Keratinocyte (primary cell): ENCODE measurements at regions not wholly inside any gene's neighbourhood (a gene's known extent, or its start where the extent isn't known, plus 50 kb on each side); places are given as distances from the start of the nearest gene placed in this dataset.

ENCODE experiments used
- DNase-seq: peaks from one replicate; pipeline ENCODE4 v3.0.0-alpha.2; 2011; ENCODE audit warnings: low read depth, missing footprints, low spot score
- FAIRE-seq: peaks from 2 replicates; lab custom pipeline; 2011; peaks lifted over from hg19 to GRCh38; lab: Jason Lieb, UNC
- H2AFZ ChIP-seq: 2 replicates; pipeline ENCODE4 v1.6.0; 2012; ENCODE audit warnings: low read length, control low read depth, inconsistent platforms; ENCODE audit not compliant: control insufficient read depth
- H3K27ac ChIP-seq: 2 replicates; pipeline ENCODE4 v1.5.1; 2011; ENCODE audit warnings: low read length; ENCODE audit not compliant: control insufficient read depth, insufficient read depth
- H3K27me3 ChIP-seq: 3 replicates; pipeline ENCODE4 v1.6.0; 2011; ENCODE audit warnings: low read length; ENCODE audit not compliant: control insufficient read depth, insufficient read depth; ENCODE audit errors: extremely low read depth
- H3K36me3 ChIP-seq, 2 experiments: 2 replicates in 1 of 2; 3 replicates in 1 of 2; pipeline ENCODE4 v1.5.1; 2011; ENCODE audit warnings: low read length in 2 of 2, mild to moderate bottlenecking in 1 of 2; ENCODE audit not compliant: control insufficient read depth in 2 of 2, insufficient read depth in 2 of 2; ENCODE audit errors: extremely low read depth in 1 of 2
- H3K4me1 ChIP-seq: 3 replicates; pipeline ENCODE4 v1.5.1; 2011; ENCODE audit warnings: low read length; ENCODE audit not compliant: control insufficient read depth, insufficient read depth; ENCODE audit errors: extremely low read depth
- H3K4me2 ChIP-seq: 3 replicates; pipeline ENCODE4 v1.6.0; 2011; ENCODE audit warnings: low read depth, low read length; ENCODE audit not compliant: control insufficient read depth, insufficient read depth; ENCODE audit errors: extremely low read depth
- H3K4me3 ChIP-seq, 3 experiments: fragments of 200-600 bp in 1 of 3; sonication (generic) in 1 of 3; 2 replicates in 2 of 3; 3 replicates in 1 of 3; pipeline ENCODE4 v1.5.1; 2011 to 2016; ENCODE audit warnings: low read length in 3 of 3, mild to moderate bottlenecking in 3 of 3, control low read depth in 2 of 3, inconsistent platforms in 1 of 3, low read depth in 1 of 3, mixed read lengths in 1 of 3, mixed run types in 1 of 3, moderate library complexity in 1 of 3; ENCODE audit not compliant: control insufficient read depth in 2 of 3, insufficient read depth in 2 of 3; ENCODE audit errors: extremely low read depth in 1 of 3
- H3K79me2 ChIP-seq: 2 replicates; pipeline ENCODE4 v1.6.0; 2012; ENCODE audit warnings: low read length; ENCODE audit not compliant: control insufficient read depth, insufficient read depth
- H3K9ac ChIP-seq: 3 replicates; pipeline ENCODE4 v1.6.0; 2011; ENCODE audit warnings: low read length; ENCODE audit not compliant: control insufficient read depth, insufficient read depth; ENCODE audit errors: extremely low read depth
- H3K9me1 ChIP-seq: 3 replicates; pipeline ENCODE4 v1.6.0; 2011; ENCODE audit warnings: low read length; ENCODE audit not compliant: control insufficient read depth, insufficient read depth; ENCODE audit errors: extremely low read depth
- H3K9me3 ChIP-seq: 2 replicates; pipeline ENCODE4 v1.5.1; 2012; ENCODE audit warnings: low read depth, low read length; ENCODE audit not compliant: control insufficient read depth
- H4K20me1 ChIP-seq: 3 replicates; pipeline ENCODE4 v1.6.0; 2011; ENCODE audit warnings: low read length; ENCODE audit not compliant: control insufficient read depth, insufficient read depth; ENCODE audit errors: extremely low read depth
- CTCF ChIP-seq, 3 experiments: IDR thresholded peaks in 1 of 3; conservative IDR thresholded peaks in 1 of 3; optimal IDR thresholded peaks in 1 of 3; 2 replicates in 2 of 3; 3 replicates in 1 of 3; pipeline versions ENCODE3 to v1.5.1; 2011; ENCODE audit warnings: low read length in 3 of 3, mild to moderate bottlenecking in 3 of 3, moderate library complexity in 2 of 3, control low read depth in 1 of 3, inconsistent platforms in 1 of 3; ENCODE audit not compliant: insufficient read depth in 2 of 3; ENCODE audit errors: extremely low read depth in 1 of 3
- EZH2 ChIP-seq: IDR thresholded peaks from one replicate; pipeline ENCODE4 v1.6.1; 2012; ENCODE audit warnings: inconsistent platforms, mild to moderate bottlenecking, low read length, moderate library complexity
- dilution Hi-C: fragments of 300-500 bp; cut with MboI; formaldehyde crosslinking; loops from one replicate; pipeline ENCODE4 v1.7.0; 2020; ENCODE audit warnings: low sequenced_read_pairs; ENCODE audit not compliant: extremely low pct_ligation_motif_present

DNA sequence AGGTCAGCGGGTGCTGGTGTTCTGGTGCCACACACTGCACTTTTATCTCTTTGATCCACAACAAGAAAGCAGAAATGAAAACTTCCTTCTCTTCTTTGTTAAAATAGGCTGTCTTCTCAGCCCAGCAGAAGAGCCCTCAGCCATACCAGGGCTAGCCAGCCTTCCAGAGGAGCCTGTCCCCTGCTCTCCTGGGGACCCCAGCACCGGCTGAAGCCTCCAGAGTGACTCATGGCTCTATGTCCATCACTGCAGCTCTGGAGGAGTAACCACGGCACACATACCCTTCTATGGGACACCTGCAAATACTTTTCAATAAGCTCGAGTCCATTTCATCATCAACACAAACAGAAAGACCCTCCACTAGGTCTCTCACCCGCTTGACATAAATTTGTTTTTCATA lies 135.6 kb upstream of the CST7 start:
- FAIRE-seq (no peak), DNase-seq (no peak)
- H3K36me3 ChIP-seq = no peaks in the 10 kb centered on the region
- dilution Hi-C loops = no loop called here
- H2AFZ ChIP-seq = no peak overlapping the region
- peaks cover 2% of the 10 kb centered on the region for H3K9me3 ChIP-seq
- H4K20me1 ChIP-seq = no peaks in the 10 kb centered on the region
- no peaks in the 10 kb centered on the region for H3K9me1 ChIP-seq
- H3K4me1 ChIP-seq = no peaks in the 10 kb centered on the region
- no peak overlapping the region for H3K27ac ChIP-seq
- no peaks in the 10 kb centered on the region for H3K27me3 ChIP-seq
- H3K9ac ChIP-seq = no peak overlapping the region
- no peak overlapping the region for H3K4me3 ChIP-seq
- no peaks in the 10 kb centered on the region for H3K79me2 ChIP-seq
- TF ChIP-seq CTCF (optimal IDR thresholded peaks at IDR 0.05 in 1 of 3, IDR thresholded peaks at IDR 0.05 in 1 of 3, conservative IDR thresholded peaks at IDR 0.05 in 1 of 3; ENCODE audit: extremely low read depth in 1 of 3, insufficient read depth in 2 of 3, low read length in 3 of 3) = no peak
- TF ChIP-seq EZH2 = no peak
- H3K4me2 ChIP-seq = no peak overlapping the region

DNA sequence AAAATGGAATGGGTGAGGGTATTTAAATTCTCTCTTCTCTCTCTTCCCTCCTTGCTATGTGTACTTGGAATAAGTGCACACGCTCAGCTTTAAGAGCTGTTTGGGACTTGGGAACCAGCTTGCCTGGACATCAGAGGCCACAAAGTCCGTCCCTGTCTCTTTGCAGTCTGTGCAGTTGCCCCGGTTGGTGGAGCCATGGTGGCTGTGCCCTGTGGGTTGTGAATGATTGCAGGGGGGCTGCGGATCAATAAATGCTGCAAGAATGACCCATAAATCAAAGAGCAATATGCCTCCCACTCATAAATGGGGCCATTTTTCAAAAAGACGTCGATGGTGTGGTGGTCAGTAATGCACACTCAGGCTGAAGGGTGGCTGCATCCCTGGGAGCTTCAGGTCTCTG lies 135.1 kb upstream of the CST7 start:
- no peak overlapping the region for H3K9ac ChIP-seq
- no peak overlapping the region for H3K4me2 ChIP-seq
- no peak overlapping the region for H3K4me3 ChIP-seq
- no peaks in the 10 kb centered on the region for H3K36me3 ChIP-seq
- H2AFZ ChIP-seq = no peak overlapping the region
- H3K27me3 ChIP-seq = no peaks in the 10 kb centered on the region
- no peaks in the 10 kb centered on the region for H3K9me1 ChIP-seq
- no peak overlapping the region for H3K27ac ChIP-seq
- dilution Hi-C loops = no loop called here
- FAIRE-seq (no peak), DNase-seq (no peak)
- H3K4me1 ChIP-seq = no peaks in the 10 kb centered on the region
- no peak for TF ChIP-seq EZH2
- no peak for TF ChIP-seq CTCF (optimal IDR thresholded peaks at IDR 0.05 in 1 of 3, IDR thresholded peaks at IDR 0.05 in 1 of 3, conservative IDR thresholded peaks at IDR 0.05 in 1 of 3; ENCODE audit: extremely low read depth in 1 of 3, insufficient read depth in 2 of 3, low read length in 3 of 3)
- H3K9me3 ChIP-seq = peaks cover 2% of the 10 kb centered on the region
- no peaks in the 10 kb centered on the region for H4K20me1 ChIP-seq
- no peaks in the 10 kb centered on the region for H3K79me2 ChIP-seq
